SU-DHL-6 (cell line): ENCODE measurements at regions not wholly inside any gene's neighbourhood (a gene's known extent, or its start where the extent isn't known, plus 50 kb on each side); places are given as distances from the start of the nearest gene placed in this dataset.

ENCODE experiments used
- CTCF ChIP-seq: fragments of 200-600 bp; sonication (generic); IDR thresholded peaks from one replicate; pipeline ENCODE4 v1.5.1; 2017; ENCODE audit warnings: antibody characterized with exemption, mild to moderate bottlenecking, low read length, moderate library complexity; ENCODE audit not compliant: insufficient read depth, poor library complexity, severe bottlenecking
- EZH2phosphoT487 ChIP-seq: fragments of 200-600 bp; sonication (generic), shearing (Covaris generic); conservative IDR thresholded peaks from 2 replicates; pipeline ENCODE4 v1.6.1; 2018; ENCODE audit warnings: mild to moderate bottlenecking, antibody characterized with exemption, low read length, moderate library complexity, mixed read lengths

DNA sequence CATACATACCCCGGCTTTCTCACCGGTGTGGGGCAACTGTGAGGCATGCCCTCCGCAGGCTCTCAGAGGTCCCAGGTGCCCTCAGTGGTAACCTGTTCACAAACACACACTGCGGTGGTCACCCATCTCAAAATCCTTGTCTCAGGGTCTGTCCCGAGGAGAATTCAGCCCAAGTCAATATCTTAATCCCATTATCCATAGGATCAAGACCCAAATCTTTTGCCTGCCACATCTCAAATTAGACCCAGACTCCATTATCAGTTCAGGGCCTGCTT, 140.8 kb downstream of the CDC5L start:
- no peak for TF ChIP-seq EZH2phosphoT487
- no peak for TF ChIP-seq CTCF
